ENCODE measurements at regions not wholly inside any gene's neighbourhood (a gene's known extent, or its start where the extent isn't known, plus 50 kb on each side); places are given as distances from the start of the nearest gene placed in this dataset.
"Not testable (repeated sequence)": the region's sequence is repeated elsewhere in the genome, so short reads cannot be mapped to it uniquely, and the experiment has no call there.

DNA sequence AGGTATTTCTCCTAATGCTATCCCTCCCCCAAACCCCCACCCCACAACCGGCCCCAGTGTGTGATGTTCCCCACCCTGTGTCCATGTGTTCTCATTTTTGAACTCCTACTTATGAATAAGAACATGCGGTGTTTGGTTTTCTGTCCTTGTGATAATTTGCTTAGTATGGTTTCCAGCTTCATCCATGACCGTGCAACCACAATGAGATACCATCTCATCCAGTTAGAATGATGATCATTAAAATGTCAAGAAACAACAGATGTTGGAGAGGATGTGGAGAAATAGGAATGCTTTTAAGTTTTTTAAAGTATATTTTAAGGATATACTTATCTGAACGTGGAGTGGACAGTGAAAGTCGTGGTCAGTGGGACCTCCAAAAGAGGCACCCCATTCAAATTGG lies 745.0 kb upstream of the AMELY start:
- DNase-seq (ENCODE audit: low read depth in 2 of 2) = no peak

DNA sequence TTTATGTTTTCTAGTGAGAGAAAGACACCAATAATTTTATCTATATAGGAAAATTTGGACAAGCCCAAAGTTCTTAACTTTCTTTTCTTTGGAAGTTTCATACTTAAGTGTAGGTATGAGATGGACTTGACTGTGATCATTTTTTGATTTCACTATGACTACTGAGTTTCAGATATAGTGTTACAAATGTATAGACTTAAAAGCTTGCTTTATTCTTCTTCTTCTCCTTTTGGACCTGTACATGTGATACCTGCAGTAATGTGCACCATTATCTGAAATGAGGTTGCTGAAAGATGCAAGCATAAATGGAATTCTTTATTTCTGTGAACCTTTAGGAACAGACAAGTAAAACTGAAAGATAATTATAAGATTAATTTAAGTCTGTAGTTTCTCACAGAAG lies 743.4 kb upstream of the AMELY start:
- DNase-seq (ENCODE audit: low read depth in 2 of 2) = no peak

DNA sequence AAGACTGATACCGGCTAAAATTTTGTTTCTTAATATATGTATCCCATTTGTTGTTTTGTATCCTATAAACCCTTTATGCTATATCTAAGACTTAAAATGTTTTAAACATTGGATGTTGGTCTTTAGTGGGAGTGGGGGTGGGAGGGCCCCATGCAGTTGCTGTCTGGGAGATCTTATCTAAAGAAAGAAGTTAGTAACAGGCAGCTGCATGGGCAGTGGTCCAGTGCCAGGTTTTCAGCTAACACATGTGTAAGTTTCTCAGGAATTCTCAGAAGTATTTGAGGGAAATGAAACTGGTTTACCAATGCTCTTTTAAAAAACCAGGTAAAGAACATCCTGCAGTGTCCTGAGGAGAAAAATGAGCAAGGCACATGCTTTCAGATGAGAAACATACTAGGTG lies 738.3 kb upstream of the AMELY start:
- DNase-seq (ENCODE audit: low read depth in 2 of 2) = not testable (repeated sequence)
